ENCODE measurements at regions not wholly inside any gene's neighbourhood (a gene's known extent, or its start where the extent isn't known, plus 50 kb on each side); places are given as distances from the start of the nearest gene placed in this dataset.

GRCh38 chr16:35208001-35208935 is 1748.9 kb downstream of the TP53TG3F start:
- no peak for TF ChIP-seq YY1 (IDR thresholded peaks at IDR 0.05; ENCODE audit: insufficient read depth, insufficient read length)
- TF ChIP-seq SUZ12 (IDR thresholded peaks at IDR 0.05; ENCODE audit: extremely low read depth, insufficient read depth, insufficient read length) = no peak

Data from NT2/D1 (cell line).